Neural progenitor cell (in vitro differentiated cells): ENCODE measurements at regions not wholly inside any gene's neighbourhood (a gene's known extent, or its start where the extent isn't known, plus 50 kb on each side); places are given as distances from the start of the nearest gene placed in this dataset.

ENCODE experiments used
- EZH2 ChIP-seq: fragments of 200-600 bp; sonication (generic); IDR thresholded peaks from 2 replicates; pipeline ENCODE4 v1.6.1; 2017; ENCODE audit warnings: antibody characterized with exemption, mild to moderate bottlenecking, moderate library complexity
- EZH2phosphoT487 ChIP-seq: fragments of 200-600 bp; sonication (generic); IDR thresholded peaks from 2 replicates; pipeline ENCODE4 v1.6.1; 2017; ENCODE audit warnings: antibody characterized with exemption
- TF ChIP-seq, protein P1 (sequence below): fragments of 200-600 bp; sonication (generic); IDR thresholded peaks from 2 replicates; pipeline ENCODE4 v1.5.1; 2017; ENCODE audit warnings: antibody characterized with exemption, mild to moderate bottlenecking

DNA sequence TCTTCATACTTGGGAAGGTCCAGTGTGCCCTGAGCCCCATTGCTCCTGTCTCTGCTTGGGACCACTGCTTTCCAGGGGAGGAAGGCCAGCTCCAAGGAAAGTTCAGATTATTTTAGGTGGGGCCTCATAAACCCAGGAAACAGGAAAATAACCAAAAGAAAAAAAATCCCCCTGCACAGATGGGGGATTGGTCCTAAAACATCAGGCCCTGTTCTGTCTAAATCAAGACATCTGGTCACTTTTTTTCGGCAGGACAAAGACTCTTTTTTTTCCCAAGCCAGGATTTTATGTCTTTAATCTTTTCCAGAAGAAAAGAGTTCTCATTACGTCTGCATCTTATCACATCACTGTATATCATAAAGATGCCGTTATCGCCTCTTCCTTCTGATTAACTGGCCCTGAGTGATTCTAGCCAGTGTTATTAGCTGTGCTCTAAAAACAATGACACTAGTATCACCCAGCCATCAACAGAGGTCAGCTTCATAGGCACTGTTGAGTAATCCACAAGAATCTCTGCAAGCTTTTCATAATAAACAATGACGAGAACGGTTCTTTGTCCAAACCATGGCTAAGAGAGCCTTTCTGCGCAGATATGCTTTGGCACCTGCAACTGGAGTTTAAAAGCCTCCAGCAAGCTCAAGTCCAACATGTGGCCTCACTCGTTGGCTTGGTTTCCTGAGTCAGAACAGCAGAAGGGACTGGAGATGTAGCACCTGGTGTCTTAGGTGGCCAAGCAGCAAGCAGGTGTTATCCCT is 138.2 kb downstream of the VAPA start:
- TF ChIP-seq, protein P1, sequence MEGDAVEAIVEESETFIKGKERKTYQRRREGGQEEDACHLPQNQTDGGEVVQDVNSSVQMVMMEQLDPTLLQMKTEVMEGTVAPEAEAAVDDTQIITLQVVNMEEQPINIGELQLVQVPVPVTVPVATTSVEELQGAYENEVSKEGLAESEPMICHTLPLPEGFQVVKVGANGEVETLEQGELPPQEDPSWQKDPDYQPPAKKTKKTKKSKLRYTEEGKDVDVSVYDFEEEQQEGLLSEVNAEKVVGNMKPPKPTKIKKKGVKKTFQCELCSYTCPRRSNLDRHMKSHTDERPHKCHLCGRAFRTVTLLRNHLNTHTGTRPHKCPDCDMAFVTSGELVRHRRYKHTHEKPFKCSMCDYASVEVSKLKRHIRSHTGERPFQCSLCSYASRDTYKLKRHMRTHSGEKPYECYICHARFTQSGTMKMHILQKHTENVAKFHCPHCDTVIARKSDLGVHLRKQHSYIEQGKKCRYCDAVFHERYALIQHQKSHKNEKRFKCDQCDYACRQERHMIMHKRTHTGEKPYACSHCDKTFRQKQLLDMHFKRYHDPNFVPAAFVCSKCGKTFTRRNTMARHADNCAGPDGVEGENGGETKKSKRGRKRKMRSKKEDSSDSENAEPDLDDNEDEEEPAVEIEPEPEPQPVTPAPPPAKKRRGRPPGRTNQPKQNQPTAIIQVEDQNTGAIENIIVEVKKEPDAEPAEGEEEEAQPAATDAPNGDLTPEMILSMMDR, result no peak
- TF ChIP-seq EZH2 (no peak), EZH2phosphoT487 (no peak)
